IPS-15b (cell line): ENCODE measurements at regions not wholly inside any gene's neighbourhood (a gene's known extent, or its start where the extent isn't known, plus 50 kb on each side); places are given as distances from the start of the nearest gene placed in this dataset.

ENCODE experiments used
- H3K27me3 ChIP-seq: one replicate; pipeline ENCODE4 v1.6.1; 2013; ENCODE audit warnings: low read length; ENCODE audit not compliant: control insufficient read depth, insufficient read depth
- H3K36me3 ChIP-seq: one replicate; pipeline ENCODE4 v1.6.1; 2013; ENCODE audit warnings: low read length; ENCODE audit not compliant: control insufficient read depth, insufficient read depth
- H3K4me1 ChIP-seq: one replicate; pipeline ENCODE4 v1.6.1; 2013; ENCODE audit warnings: mild to moderate bottlenecking, low read length; ENCODE audit not compliant: control insufficient read depth, insufficient read depth
- H3K4me3 ChIP-seq: one replicate; pipeline ENCODE4 v1.5.1; 2013; ENCODE audit warnings: low read depth, low read length
- H3K9ac ChIP-seq: one replicate; pipeline ENCODE4 v1.6.1; 2013; ENCODE audit warnings: low read depth, mild to moderate bottlenecking, low read length
- H3K9me3 ChIP-seq: one replicate; pipeline ENCODE4 v1.6.1; 2013; ENCODE audit warnings: mild to moderate bottlenecking, low read length; ENCODE audit not compliant: control insufficient read depth, insufficient read depth

DNA sequence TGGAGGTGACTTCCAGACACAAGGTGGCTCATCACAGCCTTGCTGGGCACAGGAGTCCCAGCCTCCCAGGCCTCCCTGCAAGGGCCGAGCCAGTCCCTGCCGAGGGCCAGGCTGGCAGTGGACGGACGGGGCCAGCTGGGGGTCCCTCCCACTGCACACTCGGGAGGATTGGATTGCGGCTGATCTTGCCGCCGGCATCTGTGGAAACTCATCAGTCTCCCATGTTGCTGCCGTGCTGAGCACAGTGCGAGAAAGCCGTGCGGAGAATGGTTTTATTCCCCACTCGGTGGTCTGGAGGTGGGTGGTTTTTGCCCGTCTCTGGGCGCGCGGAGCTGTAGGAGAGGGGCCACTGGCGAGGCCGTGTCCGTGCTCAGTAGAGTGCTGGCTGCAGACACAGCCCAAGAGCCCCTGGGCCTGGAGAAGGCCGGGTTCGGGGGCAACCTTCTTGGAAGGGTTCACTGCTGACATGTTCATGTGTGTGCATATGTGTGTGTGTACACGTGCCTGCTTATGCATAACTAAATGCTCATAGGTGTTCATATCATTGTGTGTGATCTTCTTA, 1246.4 kb downstream of the BRD1 start:
- Histone ChIP-seq H3K36me3 (no peaks in the 10 kb centered on the region), H3K4me1 (no peaks in the 10 kb centered on the region), H3K9ac (no peak overlapping the region), H3K27me3 (no peaks in the 10 kb centered on the region), H3K9me3 (no peaks in the 10 kb centered on the region), H3K4me3 (no peak overlapping the region)

DNA sequence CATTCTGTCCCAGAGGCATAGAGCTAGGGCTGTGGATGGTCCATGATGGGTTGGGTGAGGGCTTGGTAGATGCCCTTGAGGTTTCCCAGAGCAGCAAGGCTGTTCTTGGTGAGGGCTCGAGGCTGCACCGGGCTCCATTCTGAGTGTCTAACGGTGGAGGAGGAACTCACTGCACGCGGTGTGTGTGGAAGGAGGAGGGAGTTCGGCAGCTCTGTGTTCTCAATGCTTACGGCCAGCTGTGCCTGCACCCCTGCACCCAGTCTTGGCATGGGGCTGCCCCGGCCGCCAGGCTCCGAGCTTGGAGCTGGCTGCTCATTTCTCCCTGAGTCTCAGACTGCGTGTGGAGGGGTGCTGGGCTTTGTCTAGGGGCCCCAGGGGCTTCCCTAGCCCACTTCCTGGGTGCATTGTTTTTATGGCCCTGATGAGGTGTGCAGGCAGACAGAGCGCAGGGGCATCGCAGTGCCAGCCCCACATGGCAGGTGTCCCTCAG, 1247.1 kb downstream of the BRD1 start:
- H3K36me3 ChIP-seq, result no peaks in the 10 kb centered on the region
- no peaks in the 10 kb centered on the region for H3K27me3 ChIP-seq
- no peak overlapping the region for H3K9ac ChIP-seq
- no peaks in the 10 kb centered on the region for H3K4me1 ChIP-seq
- H3K4me3 ChIP-seq, result no peak overlapping the region
- H3K9me3 ChIP-seq, result no peaks in the 10 kb centered on the region

DNA sequence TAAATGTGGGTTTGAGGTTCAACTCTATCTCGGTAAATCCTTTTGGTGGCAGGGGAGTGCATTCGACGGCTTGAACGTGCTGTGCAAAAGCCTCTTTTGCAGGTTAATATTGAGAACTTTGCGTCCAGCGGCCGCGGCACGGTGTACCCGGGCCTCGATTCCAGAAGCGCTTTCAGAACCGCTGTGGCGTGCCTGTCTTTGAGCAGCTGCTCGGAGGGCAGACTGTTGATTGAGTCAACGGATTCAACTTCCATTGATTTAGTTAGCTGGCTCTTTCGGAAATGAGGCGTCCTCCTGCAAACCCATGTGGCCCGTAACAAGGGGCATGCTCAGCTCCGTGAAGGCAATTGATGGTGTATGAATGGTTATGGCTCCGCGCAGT, 1247.8 kb downstream of the BRD1 start:
- H3K4me3 ChIP-seq, result no peak overlapping the region
- no peaks in the 10 kb centered on the region for H3K36me3 ChIP-seq
- H3K27me3 ChIP-seq, result no peaks in the 10 kb centered on the region
- no peak overlapping the region for H3K9ac ChIP-seq
- no peaks in the 10 kb centered on the region for H3K9me3 ChIP-seq
- H3K4me1 ChIP-seq, result no peaks in the 10 kb centered on the region

DNA sequence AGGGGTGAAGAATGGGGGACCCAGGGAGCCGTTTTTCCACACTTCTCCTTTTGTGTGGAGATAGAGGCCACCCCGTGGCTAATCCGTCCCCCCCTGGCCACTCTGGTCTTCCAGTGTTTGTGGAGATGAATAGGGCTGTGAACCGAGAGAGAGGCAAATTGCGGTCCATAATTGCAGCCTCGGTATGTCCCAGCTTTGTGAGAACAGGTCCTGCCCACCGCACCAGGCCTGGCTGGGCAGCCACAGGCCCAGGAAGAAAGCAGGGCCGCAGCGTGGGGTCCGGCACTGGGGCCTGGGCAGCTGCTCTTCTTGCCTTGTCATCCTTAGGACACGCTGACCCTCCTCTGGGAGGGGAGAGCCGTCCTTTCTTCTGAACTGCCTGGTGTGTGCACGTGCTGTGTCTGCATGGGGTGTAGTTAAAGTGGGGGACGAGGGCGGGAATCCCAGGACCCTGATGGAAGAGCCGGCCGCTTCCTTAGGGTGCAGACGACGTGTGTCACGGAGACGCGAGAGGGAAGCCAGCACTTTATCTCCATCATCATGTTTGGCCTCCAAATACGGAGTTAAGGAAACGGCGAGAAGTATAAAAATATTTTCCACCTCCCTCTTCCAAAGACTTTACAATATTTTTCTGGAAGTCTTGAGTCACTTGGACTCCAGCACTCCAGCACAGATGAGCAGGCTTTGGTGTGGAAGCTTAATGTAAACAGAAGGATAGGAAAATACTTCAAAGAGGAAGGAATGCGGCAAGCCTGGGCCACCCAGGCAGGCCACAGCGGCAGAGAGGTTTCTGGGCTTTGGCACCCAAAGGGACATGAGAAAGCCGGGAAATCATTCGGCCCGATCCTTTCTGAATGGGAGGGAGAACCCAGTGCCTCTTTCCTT, 1248.4 kb downstream of the BRD1 start:
- Histone ChIP-seq H3K36me3 (no peaks in the 10 kb centered on the region), H3K4me1 (no peaks in the 10 kb centered on the region), H3K9ac (no peak overlapping the region), H3K9me3 (no peaks in the 10 kb centered on the region), H3K4me3 (no peak overlapping the region), H3K27me3 (peaks cover 2% of the 10 kb centered on the region)

DNA sequence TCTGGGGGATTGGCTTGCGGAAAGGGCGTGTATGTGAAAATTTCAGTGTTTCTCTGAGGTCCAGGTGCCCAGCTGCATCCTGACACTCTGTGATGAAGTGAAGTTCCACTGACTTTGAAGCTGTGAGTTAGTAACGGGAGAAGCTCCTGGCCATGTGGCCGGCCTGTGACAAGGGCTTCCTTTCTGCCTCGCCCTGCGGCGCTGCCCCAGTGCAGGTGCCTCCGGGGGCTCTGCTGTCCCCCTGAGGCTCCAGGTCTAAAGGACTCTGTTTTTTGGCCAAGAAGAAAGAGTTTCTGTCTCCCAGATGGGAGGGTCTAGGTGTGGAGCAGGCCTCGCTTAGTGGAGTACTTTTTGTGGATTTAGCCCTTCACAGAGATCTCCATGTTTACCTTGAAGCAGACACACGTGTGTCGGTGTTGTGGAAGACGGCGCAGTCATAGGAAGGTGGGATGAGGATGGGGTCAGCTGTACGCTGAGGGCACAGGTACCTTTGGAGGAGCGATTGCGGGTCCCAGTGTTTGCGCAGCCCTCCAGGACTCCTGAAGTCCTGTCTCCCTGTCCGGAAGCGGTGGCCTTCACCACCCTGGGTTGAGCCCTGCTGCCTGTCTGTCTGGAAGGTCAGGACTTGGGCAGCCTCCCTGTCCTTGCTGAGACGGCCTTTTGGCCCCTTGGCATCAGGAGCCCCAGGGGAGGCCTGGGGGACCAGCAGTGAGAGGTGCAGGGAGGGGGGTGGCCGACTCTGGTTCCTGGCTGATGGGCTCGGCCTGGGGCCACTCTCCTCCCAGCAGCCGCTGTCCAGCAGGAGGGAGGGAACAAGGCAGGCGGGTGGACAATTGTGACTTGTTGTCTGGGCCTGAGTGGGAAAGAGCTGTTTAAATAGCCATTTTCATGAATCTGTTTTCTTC, 1249.3 kb downstream of the BRD1 start:
- H3K9me3 ChIP-seq, result no peaks in the 10 kb centered on the region
- H3K4me1 ChIP-seq, result no peaks in the 10 kb centered on the region
- H3K36me3 ChIP-seq, result no peaks in the 10 kb centered on the region
- H3K4me3 ChIP-seq, result no peak overlapping the region
- peaks cover 5% of the 10 kb centered on the region for H3K27me3 ChIP-seq
- H3K9ac ChIP-seq, result no peak overlapping the region

DNA sequence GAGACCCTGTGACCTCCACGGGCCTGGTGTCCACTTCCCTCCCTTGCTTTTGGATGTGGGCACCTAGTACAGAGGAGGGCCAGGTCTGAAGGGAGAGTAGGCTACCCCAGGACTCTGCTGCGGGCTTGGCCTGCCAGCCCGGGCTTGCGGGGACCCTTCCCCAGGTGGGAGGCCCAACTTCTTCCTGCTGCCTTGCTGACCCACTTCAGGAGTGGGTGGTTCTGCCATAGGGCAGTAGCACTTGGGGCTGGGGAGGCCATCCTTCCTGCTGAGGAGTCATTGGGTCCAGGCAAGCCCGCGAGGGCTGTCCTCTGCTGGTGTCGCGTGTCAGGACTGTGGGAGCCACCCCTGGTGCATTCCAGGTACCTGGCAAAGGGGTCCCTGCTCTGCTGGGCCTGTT, 1250.0 kb downstream of the BRD1 start:
- no peak overlapping the region for H3K4me3 ChIP-seq
- H3K36me3 ChIP-seq, result peaks cover 2% of the 10 kb centered on the region
- H3K4me1 ChIP-seq, result no peaks in the 10 kb centered on the region
- peaks cover 5% of the 10 kb centered on the region for H3K27me3 ChIP-seq
- no peaks in the 10 kb centered on the region for H3K9me3 ChIP-seq
- H3K9ac ChIP-seq, result peak overlapping the region; percentile 5

DNA sequence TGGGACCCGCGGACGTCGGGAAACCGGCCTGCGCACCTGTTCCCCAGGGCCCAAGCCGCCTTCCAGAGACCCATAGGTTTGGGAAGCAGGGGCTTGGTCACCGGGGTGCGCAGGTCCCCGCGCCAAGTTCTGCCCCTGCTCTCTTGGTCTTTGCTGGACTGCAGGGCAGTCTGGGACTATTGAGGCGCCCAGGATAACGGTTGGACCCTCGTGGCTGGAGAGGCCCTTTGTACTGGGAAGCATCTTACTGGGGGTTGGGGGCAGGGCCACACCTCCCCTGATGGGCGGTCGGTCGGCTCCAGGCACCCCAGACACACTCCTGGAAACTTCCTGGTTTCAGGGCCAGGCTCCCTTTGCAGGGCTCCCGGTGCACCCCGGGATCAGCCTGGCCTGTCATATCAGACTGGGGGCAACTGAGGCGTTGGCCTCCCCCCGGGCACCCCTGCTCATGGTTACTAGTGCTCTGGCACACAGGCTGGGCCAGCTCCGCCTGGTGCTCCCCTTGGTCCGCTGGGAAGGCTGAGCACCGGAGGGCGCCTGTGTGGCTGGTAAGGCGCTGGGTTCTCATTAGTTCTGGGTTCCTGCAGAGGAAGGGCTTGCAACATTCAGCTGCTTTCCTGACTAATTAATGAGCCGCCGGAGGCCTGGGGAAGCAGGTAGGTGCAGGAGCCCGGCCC, 1250.5 kb downstream of the BRD1 start:
- H3K27me3 ChIP-seq, result peaks cover 5% of the 10 kb centered on the region
- peak overlapping the region; percentile 49 for H3K4me3 ChIP-seq
- no peaks in the 10 kb centered on the region for H3K4me1 ChIP-seq
- H3K36me3 ChIP-seq, result peaks cover 3% of the 10 kb centered on the region
- H3K9me3 ChIP-seq, result no peaks in the 10 kb centered on the region
- H3K9ac ChIP-seq, result peak overlapping the region; percentile 5

DNA sequence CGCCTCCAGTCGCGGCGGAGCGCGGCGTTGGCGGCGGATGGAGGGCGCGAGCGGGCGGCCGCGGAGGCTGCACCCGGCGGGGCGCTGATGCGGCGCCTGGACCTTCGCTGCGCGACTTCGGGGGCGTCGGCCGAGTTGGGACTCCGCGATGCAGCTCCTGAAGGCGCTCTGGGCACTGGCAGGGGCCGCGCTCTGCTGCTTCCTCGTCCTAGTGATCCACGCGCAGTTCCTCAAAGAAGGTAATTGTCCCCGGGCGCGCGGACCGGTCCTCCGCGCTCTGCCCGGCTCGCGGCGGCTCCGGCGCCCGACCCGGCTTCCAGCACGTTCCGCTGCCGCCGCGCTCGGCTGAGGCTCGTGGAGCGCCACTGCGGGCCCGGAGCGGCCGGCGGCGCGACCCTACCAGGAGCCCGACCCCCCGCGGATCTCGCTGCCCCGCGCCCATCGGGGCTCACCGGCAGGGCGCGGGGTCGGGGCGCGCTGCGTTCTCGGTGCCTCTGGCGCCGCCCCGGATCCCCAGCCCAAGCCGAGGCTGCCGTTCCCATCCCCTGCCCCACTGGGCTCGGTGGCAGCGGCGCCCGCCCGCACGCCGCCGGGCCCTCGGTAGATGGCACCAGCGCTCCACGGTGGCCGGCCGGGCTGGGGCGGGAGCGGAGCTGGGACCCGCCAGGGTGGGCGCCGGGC, 1251.2 kb downstream of the BRD1 start:
- peaks cover 5% of the 10 kb centered on the region for H3K27me3 ChIP-seq
- no peaks in the 10 kb centered on the region for H3K4me1 ChIP-seq
- no peak overlapping the region for H3K9ac ChIP-seq
- peak overlapping the region; percentile 49 for H3K4me3 ChIP-seq
- peaks cover 3% of the 10 kb centered on the region for H3K36me3 ChIP-seq
- no peaks in the 10 kb centered on the region for H3K9me3 ChIP-seq

DNA sequence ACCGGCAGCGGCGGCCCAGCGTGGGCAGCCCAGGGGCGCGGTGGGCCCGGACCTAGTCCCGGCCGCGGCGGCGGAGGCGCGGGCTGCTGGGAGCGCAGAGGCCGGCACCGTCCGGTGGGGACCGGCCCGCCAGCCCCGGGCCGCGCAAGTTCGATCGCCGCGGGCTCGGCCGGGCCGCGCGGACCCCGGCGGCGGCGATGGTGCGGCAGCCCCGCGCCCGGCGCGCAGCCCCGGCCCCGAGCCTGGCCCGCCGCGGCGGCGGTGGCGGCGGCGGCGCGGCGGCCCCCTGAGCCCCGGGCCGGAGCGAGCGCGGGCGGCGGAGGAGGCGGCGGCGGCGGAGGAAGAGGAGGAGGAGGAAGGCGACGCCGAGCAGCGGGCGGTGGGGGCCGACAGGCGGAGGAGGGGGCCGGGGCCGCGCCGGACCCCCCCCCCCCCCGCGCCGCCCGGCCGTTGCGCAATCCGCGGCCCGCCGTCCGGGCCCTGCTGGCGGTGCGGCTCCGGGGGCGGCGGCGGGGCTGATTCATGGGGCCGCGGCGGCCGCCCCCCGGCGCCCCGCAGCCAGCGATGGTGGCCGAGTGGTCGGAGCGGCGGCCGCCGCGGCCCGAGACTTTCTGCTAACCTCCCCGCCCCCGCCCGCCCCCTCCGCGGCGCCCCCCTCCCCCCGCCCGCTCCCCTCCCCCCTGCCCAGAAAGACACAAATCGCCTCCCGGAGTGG, 1251.9 kb downstream of the BRD1 start:
- H3K9me3 ChIP-seq, result no peaks in the 10 kb centered on the region
- no peak overlapping the region for H3K9ac ChIP-seq
- H3K4me3 ChIP-seq, result no peak overlapping the region
- H3K4me1 ChIP-seq, result no peaks in the 10 kb centered on the region
- H3K27me3 ChIP-seq, result peaks cover 5% of the 10 kb centered on the region
- peaks cover 3% of the 10 kb centered on the region for H3K36me3 ChIP-seq

DNA sequence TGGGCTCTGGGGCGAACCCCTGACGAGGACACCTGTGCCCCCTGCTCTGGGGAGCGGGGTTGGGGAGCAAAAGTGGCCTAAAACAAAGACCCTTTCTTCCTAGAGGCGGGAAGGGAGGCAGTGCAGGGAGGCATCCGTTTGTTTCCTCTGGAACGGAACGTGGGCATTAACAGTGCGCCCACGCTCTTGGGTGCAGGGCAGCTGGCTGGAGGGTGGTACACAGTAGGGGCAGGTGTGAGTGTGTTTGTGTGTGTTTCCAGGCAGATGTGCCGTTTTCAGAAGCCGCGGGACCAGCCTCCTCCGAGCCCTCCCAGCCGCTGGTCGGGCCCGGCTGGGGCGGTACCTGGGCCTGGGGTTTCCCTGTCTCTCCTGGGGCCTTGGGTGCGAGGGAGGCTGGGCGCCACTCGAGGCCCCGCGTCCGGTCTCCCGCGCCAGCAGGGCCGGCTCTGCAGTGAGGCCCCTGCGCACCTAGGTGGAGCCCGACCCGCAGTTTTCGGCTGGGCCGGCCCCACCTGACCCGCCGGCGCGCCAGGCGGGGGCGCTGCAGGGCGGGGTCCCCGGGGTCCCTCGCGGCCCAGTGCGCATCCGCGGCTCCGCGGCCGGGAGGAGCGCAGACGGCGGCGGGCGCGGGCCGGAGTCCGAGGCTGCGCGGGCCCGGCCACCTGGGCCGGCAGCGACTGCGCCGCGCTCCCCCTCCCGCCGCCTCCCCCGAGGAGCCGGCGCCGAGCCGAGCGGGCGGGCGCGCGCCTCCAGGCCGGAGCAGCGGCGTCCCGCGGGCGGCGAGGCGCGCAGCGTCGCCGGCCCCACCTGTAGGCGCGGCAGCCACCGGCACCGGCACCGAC, 1252.7 kb downstream of the BRD1 start:
- Histone ChIP-seq H3K9ac (no peak overlapping the region), H3K4me1 (no peaks in the 10 kb centered on the region), H3K4me3 (no peak overlapping the region), H3K27me3 (peaks cover 5% of the 10 kb centered on the region), H3K9me3 (peaks cover 1% of the 10 kb centered on the region), H3K36me3 (peaks cover 3% of the 10 kb centered on the region)
